OCI-M1 (cell line): ENCODE measurements at regions not wholly inside any gene's neighbourhood (a gene's known extent, or its start where the extent isn't known, plus 50 kb on each side); places are given as distances from the start of the nearest gene placed in this dataset.
A peak's percentile ranks its signal among the peaks of the same experiment; 100 is the strongest.
"Not testable (repeated sequence)": the region's sequence is repeated elsewhere in the genome, so short reads cannot be mapped to it uniquely, and the experiment has no call there.

ENCODE experiments used
- DNase-seq: peaks from one replicate; lab custom pipeline; 2025; lab: John Stamatoyannopoulos, UW

DNA sequence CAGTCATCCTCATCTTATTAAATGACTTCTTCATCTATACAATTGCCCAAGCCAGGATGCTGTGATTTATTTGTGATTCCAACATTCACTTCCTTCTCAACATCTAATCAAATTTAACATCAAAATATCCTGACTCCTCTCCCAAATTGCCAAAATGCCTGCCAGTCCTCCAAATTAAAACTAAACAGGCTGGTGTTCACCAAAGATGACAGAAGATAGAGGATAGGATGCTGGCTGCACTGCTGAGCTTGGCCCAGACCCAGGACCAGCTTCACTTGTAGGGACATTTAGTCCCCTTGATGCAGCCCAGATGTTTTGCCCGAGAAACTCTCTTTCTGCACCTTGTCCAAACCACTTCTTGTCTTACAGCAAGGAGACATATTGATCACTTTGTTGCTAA lies 540.0 kb upstream of the CNTNAP5 start:
- no peak for DNase-seq

- no peak for DNase-seq
Measured at GRCh38 chr2:123493687-123494086, 531.4 kb upstream of the CNTNAP5 start.

- no peak for DNase-seq
Measured at GRCh38 chr2:123495241-123495640, 529.8 kb upstream of the CNTNAP5 start.

GRCh38 chr2:123500346-123500745 lies 524.7 kb upstream of the CNTNAP5 start:
- no peak for DNase-seq

- no peak for DNase-seq
Measured at GRCh38 chr2:123500988-123501387, 524.1 kb upstream of the CNTNAP5 start.

DNA sequence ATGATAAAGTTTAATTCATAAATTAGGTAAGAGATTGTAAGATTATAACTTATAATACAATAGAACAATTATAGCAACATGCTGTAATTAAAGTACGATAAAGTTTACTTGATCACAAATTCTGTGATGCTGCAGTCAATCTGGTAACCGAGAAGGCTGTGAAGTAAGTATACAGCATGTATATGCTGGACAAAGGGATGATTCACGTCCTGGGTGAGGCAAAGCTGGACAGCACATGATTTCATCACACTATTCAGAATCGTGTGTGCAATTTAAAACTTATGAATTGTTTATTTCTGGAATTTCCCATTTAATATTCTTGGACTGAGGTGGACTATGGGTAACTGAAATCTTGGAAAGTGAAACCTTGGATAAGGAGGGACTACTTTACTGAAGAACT lies 522.2 kb upstream of the CNTNAP5 start:
- DNase-seq = no peak

GRCh38 chr2:123512547-123512946 lies 512.5 kb upstream of the CNTNAP5 start:
- DNase-seq = no peak

GRCh38 chr2:123513351-123513750 lies 511.7 kb upstream of the CNTNAP5 start:
- no peak for DNase-seq

- no peak for DNase-seq
Measured at GRCh38 chr2:123514613-123515207, 510.4 kb upstream of the CNTNAP5 start.

DNA sequence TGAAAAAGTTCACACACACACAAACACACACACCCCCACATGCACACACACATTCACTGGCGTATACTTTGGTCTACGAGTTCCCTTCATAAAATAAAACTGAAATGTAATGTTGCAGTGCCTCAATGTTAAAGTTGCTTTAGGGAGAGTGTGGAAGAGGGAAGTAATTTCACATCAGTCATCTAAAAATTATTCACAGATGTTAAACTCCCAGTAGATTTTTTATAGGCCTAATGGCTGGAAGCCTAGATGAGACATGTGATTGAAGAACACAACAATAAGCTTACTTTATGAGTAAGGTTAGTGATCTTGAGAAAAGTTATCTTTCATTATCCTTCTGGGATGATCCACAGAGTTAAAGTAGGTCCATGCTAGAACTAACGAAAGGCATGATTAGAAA lies 506.7 kb upstream of the CNTNAP5 start:
- DNase-seq = no peak

DNA sequence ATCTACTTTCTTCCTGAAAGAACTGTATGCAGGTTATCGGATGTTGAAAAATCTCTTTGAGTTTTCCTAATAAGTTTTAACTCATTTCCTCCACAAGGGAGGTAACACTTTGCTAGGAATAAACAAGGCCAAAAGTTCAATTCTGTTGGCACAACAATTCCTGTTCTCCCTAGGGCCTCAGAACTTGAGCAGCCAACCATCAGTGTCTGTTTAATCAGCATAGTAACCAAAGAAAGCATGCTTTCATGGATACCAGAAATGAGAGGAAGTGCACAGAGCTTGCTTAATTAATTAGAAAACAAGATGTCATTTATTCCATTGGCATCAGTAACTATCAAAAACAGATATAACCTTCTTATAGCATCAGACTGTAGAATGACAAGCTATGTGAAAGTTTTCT lies 503.2 kb upstream of the CNTNAP5 start:
- DNase-seq = no peak

DNA sequence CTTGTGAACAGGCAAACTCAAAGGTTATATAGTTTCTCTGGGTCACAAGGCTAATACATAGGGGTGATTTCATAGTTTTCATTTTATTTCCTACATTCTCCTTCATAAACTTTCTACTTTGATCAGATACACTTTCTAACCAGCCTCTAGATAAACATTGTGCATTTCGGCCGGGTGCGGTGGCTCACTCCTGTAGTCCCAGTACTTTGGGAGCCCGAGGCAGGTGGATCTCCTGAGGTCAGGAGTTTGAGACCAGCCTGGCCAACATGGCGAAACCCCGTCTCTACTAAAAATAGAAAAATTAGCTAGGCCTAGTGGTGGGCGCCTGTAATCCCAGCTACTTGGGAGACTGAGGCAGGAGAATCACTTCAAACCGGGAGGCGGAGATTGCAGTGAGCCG lies 502.6 kb upstream of the CNTNAP5 start:
- DNase-seq = not testable (repeated sequence)

GRCh38 chr2:123528996-123529707 lies 495.9 kb upstream of the CNTNAP5 start:
- DNase-seq = no peak

GRCh38 chr2:123530004-123530403 lies 495.1 kb upstream of the CNTNAP5 start:
- no peak for DNase-seq

GRCh38 chr2:123532126-123532525 lies 493.0 kb upstream of the CNTNAP5 start:
- no peak for DNase-seq

- DNase-seq = no peak
Measured at GRCh38 chr2:123532994-123533393, 492.1 kb upstream of the CNTNAP5 start.

DNA sequence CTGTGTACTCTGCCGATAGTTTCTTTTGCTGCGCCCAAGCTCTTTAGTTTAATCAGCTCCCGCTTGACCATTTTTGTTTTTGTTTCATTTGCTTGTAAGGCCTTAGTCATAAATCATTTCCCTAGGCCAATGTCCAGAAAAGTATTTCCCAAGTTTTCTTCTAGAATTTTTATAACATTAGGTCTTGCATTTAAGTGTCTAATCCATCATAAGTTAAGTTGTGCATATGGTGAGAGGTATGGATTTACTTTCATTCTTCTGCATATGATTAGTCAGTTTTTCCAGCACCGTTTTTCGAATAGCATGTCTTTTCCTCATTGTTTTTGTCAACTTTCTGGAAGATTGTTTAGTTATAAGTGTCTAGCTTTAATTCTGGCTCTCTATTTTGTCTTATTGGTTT lies 484.8 kb upstream of the CNTNAP5 start:
- no peak for DNase-seq

- DNase-seq = no peak
Measured at GRCh38 chr2:123546353-123546752, 478.7 kb upstream of the CNTNAP5 start.

GRCh38 chr2:123563515-123563914 lies 461.6 kb upstream of the CNTNAP5 start:
- DNase-seq = no peak

GRCh38 chr2:123566291-123566946 lies 458.7 kb upstream of the CNTNAP5 start:
- no peak for DNase-seq

DNA sequence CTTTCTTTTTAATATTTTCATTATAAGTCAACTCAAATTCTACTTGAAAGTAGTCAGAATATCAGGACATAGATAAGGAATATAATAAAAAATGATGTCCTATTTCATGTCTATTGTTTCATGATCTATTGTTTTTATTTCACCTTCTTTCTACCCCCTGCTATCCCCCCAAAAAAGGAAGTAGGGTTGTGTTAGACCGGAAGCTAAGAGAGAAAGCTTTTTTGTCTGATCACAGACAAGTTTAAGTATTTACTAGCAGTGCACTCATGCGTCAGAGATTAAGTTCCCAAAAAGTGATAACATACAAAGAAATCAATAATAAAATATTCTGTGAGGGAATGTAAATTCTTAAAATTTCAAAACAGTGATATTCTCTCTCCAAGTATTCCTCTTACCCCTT lies 447.1 kb upstream of the CNTNAP5 start:
- peak; percentile 26 for DNase-seq

DNA sequence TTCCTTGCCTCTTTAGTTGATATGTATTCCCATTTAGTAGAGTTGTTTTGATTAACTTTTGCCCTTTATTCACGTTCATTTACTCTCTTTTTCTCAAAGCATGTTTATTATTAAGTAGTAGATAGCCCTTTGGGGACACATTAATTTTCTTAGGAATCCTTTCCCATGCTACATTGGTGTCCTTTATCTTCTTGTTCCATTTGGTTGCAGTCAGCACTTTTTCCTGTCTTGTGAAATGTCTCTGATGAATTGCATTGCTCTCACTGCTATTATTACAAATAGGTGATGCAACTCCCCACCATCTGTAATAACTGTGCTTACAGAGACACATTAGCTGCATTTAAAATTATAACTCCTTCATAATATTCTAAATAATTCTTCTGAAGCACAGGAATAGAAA lies 428.5 kb upstream of the CNTNAP5 start:
- no peak for DNase-seq

DNA sequence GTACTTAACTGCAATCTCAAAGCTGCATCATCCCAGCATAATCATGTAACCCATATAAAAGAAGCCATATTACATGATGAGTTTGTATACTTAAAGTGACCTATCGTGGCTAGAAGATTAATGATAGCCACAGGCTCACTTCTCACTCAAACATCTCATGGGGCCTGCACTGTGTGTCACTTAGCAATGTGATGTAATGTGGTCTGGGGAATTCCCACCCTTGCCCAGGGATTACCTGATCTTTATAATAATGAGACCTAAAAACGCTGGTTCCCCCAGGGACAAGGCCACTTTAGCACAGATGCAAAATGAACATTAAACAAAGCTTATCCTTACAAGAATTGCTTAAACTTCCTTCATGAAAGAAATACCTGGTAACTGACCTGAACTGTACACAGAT lies 427.1 kb upstream of the CNTNAP5 start:
- DNase-seq = no peak

DNA sequence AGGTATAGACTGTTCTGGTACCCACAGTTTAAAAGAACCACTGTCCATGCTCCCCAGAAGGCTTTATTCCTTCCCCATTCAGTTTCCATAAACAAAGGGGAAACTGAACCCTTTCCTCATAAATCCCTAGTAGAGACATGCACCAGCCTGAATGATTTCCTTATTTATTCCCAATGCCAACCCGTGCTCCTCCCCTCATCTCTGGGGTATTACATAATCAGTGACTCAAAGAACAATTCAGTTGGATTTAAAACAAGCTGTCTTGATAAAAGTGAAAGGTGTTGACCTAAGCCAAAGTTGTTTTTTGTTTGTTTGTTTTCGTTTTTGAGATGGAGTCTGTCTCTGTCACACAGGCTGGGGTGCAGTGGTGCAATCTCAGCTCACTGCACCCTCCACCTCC lies 418.5 kb upstream of the CNTNAP5 start:
- DNase-seq = no peak
